ENCODE measurements at regions not wholly inside any gene's neighbourhood (a gene's known extent, or its start where the extent isn't known, plus 50 kb on each side); places are given as distances from the start of the nearest gene placed in this dataset.
"Not testable (repeated sequence)": the region's sequence is repeated elsewhere in the genome, so short reads cannot be mapped to it uniquely, and the experiment has no call there.

GRCh38 chr2:47695800-47696477 lies 87.0 kb upstream of the MSH6 start:
- Histone ChIP-seq H3K27me3 (ENCODE audit: control insufficient read depth, insufficient read depth, low read length) (no peaks in the 10 kb centered on the region), H3K36me3 (ENCODE audit: control insufficient read depth, insufficient read depth, low read length) (no peaks in the 10 kb centered on the region), H3K4me3 (ENCODE audit: low read depth, low read length) (no peak overlapping the region)
- no peak for TF ChIP-seq CTCF (IDR thresholded peaks at IDR 0.05; ENCODE audit: insufficient read depth, low read length, severe bottlenecking)
- DNase-seq (ENCODE audit: low read depth) (no peak), FAIRE-seq (no peak)

DNA sequence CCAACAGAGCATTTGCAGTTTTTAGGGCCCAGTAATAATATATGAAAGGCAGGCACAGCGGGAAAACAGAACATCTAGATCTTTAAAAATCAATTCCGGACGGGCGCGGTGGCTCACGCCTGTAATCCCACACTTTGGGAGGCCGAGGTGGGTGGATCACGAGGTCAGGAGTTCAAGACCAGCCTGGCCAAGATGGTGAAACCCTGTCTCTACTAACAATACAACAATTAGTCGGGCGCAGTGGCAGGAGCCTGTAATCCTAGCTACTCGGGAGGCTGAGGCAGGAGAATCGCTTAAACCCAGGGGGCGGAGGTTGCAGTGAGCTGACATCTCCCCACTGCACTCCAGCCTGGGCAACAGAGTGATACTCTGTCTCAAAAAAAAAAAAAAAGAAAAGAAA lies 88.5 kb upstream of the MSH6 start:
- not testable (repeated sequence) for H3K4me3 ChIP-seq (ENCODE audit: low read depth, low read length); H3K36me3 ChIP-seq (ENCODE audit: control insufficient read depth, insufficient read depth, low read length); H3K27me3 ChIP-seq (ENCODE audit: control insufficient read depth, insufficient read depth, low read length); DNase-seq (ENCODE audit: low read depth); FAIRE-seq

DNA sequence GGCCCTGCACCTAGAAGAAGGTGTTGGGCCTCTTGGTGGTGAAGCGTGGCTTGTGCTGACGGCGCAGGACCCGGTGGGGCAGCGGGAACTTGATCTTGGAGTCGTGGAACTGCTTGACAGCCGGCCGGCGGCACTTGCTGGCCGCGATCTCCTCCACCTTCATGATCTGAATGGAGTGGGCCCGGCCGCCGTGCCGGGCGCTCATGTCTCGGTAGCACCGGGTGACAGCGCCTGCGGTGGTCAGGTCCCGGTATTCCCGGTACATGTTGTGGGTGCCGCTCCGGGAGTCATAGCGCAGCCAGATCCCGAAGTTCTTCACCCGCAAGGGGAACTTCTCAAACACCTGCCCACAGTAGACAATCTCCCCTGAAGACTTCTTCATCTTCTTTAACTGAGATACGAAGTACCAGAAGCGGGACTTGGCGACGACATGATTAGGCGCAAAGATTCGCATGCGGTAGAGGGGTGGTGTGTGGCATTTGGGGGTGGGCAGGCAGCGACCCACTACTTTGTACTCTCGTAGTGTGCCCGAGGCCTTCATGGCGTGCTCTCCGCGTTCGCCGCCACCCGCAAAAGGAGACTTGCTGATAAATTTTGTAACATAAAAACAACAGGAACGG lies 92.1 kb upstream of the MSH6 start:
- not testable (repeated sequence) for H3K36me3 ChIP-seq (ENCODE audit: control insufficient read depth, insufficient read depth, low read length); H3K4me3 ChIP-seq (ENCODE audit: low read depth, low read length); H3K27me3 ChIP-seq (ENCODE audit: control insufficient read depth, insufficient read depth, low read length); FAIRE-seq; DNase-seq (ENCODE audit: low read depth)

GRCh38 chr2:47690132-47690531 lies 92.8 kb upstream of the MSH6 start:
- no peaks in the 10 kb centered on the region for H3K27me3 ChIP-seq (ENCODE audit: control insufficient read depth, insufficient read depth, low read length)
- no peaks in the 10 kb centered on the region for H3K36me3 ChIP-seq (ENCODE audit: control insufficient read depth, insufficient read depth, low read length)
- no peak for TF ChIP-seq CTCF (IDR thresholded peaks at IDR 0.05; ENCODE audit: insufficient read depth, low read length, severe bottlenecking)
- H3K4me3 ChIP-seq (ENCODE audit: low read depth, low read length): no peak overlapping the region
- FAIRE-seq (no peak), DNase-seq (ENCODE audit: low read depth) (no peak)

DNA sequence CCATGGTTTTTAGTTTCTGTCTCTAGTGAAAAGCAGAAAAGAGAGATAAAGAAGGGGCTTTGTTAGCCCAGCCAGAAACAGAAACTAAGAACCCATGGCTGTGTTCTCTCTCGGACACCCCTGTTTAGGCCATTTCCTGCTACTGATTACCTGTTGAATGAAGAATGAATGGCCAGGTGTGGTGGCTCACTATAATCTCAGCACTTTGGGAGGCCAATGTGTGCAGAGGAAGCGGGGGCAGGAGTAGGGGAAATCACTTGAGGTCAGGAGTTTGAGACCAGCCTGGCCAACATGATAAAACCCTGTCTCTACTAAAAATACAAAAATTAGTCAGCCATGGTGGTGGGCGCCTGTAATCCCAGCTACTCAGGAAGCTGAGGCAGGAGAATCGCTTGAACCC lies 93.8 kb upstream of the MSH6 start:
- not testable (repeated sequence) for H3K36me3 ChIP-seq (ENCODE audit: control insufficient read depth, insufficient read depth, low read length); H3K27me3 ChIP-seq (ENCODE audit: control insufficient read depth, insufficient read depth, low read length); DNase-seq (ENCODE audit: low read depth); FAIRE-seq; H3K4me3 ChIP-seq (ENCODE audit: low read depth, low read length)

GRCh38 chr2:47688561-47688960 lies 94.4 kb upstream of the MSH6 start:
- no peak for FAIRE-seq
- no peak for TF ChIP-seq CTCF (IDR thresholded peaks at IDR 0.05; ENCODE audit: insufficient read depth, low read length, severe bottlenecking)
- no peak for DNase-seq (ENCODE audit: low read depth)
- Histone ChIP-seq H3K27me3 (ENCODE audit: control insufficient read depth, insufficient read depth, low read length) (no peaks in the 10 kb centered on the region), H3K36me3 (ENCODE audit: control insufficient read depth, insufficient read depth, low read length) (no peaks in the 10 kb centered on the region), H3K4me3 (ENCODE audit: low read depth, low read length) (no peak overlapping the region)

GRCh38 chr2:47687856-47688255 lies 95.1 kb upstream of the MSH6 start:
- no peak overlapping the region for H3K4me3 ChIP-seq (ENCODE audit: low read depth, low read length)
- FAIRE-seq (no peak), DNase-seq (ENCODE audit: low read depth) (no peak)
- H3K27me3 ChIP-seq (ENCODE audit: control insufficient read depth, insufficient read depth, low read length): no peaks in the 10 kb centered on the region
- no peaks in the 10 kb centered on the region for H3K36me3 ChIP-seq (ENCODE audit: control insufficient read depth, insufficient read depth, low read length)
- no peak for TF ChIP-seq CTCF (IDR thresholded peaks at IDR 0.05; ENCODE audit: insufficient read depth, low read length, severe bottlenecking)
